Muscle of leg (tissue), 3 donors: ENCODE measurements at regions not wholly inside any gene's neighbourhood (a gene's known extent, or its start where the extent isn't known, plus 50 kb on each side); places are given as distances from the start of the nearest gene placed in this dataset.
"Not testable (repeated sequence)": the region's sequence is repeated elsewhere in the genome, so short reads cannot be mapped to it uniquely, and the experiment has no call there.

Source experiments
- DNase-seq: peaks from one replicate; pipeline ENCODE4 v3.0.0; 2013
- H3K27ac ChIP-seq: one replicate; pipeline ENCODE4 v1.5.1; 2013; ENCODE audit warnings: mild to moderate bottlenecking, low read length, control low read depth
- H3K27me3 ChIP-seq: one replicate; pipeline ENCODE4 v1.6.1; 2013; ENCODE audit warnings: low read length; ENCODE audit not compliant: control insufficient read depth, insufficient read depth
- H3K36me3 ChIP-seq: one replicate; pipeline ENCODE4 v1.6.1; 2013; ENCODE audit warnings: low read length; ENCODE audit not compliant: control insufficient read depth, insufficient read depth
- H3K4me1 ChIP-seq: one replicate; pipeline ENCODE4 v1.6.1; 2013; ENCODE audit warnings: low read length; ENCODE audit not compliant: control insufficient read depth, insufficient read depth
- H3K4me3 ChIP-seq: one replicate; pipeline ENCODE4 v1.5.1; 2013; ENCODE audit warnings: low read length, control low read depth
- H3K9me3 ChIP-seq: replicated peaks from 2 replicates; pipeline ENCODE4 v1.6.1; 2013; ENCODE audit warnings: low read depth, low read length; ENCODE audit not compliant: control insufficient read depth
- WGBS: methylation state at CpG from one replicate; pipeline ENCODE4 v1.1.5; 2013; ENCODE audit warnings: missing lambda C conversion rate; ENCODE audit not compliant: insufficient coverage; 5-methylcytosine and 5-hydroxymethylcytosine counted together

GRCh38 chr1:100597061-100597741 is 59.3 kb downstream of the GPR88 start:
- Histone ChIP-seq H3K4me3 (no peak overlapping the region), H3K36me3 (no peaks in the 10 kb centered on the region), H3K4me1 (no peaks in the 10 kb centered on the region), H3K27me3 (no peaks in the 10 kb centered on the region), H3K9me3 (peaks cover under 1% of the 10 kb centered on the region), H3K27ac (no peak overlapping the region)
- DNase-seq, result no peak
- WGBS, result no CpG with 5 or more reads among the region's 1 CpG

- Histone ChIP-seq H3K36me3 (no peaks in the 10 kb centered on the region), H3K4me3 (no peak overlapping the region), H3K27me3 (no peaks in the 10 kb centered on the region), H3K4me1 (no peaks in the 10 kb centered on the region), H3K9me3 (peaks cover 2% of the 10 kb centered on the region), H3K27ac (no peak overlapping the region)
- DNase-seq, result peak; percentile 9
- 48% methylated on average over 4 of the region's 4 CpGs for WGBS
Measured at GRCh38 chr1:100597784-100598183, 59.8 kb downstream of the GPR88 start.

GRCh38 chr1:100600377-100600776 is 62.4 kb downstream of the GPR88 start:
- not testable (repeated sequence) for H3K27me3 ChIP-seq, H3K27ac ChIP-seq, H3K36me3 ChIP-seq, H3K9me3 ChIP-seq, DNase-seq, H3K4me1 ChIP-seq, H3K4me3 ChIP-seq
- WGBS, result no CpG with 5 or more reads among the region's 2 CpGs

GRCh38 chr1:100602028-100602427 is 64.1 kb downstream of the GPR88 start:
- DNase-seq, H3K9me3 ChIP-seq, H3K4me1 ChIP-seq, H3K36me3 ChIP-seq, H3K4me3 ChIP-seq, H3K27me3 ChIP-seq, H3K27ac ChIP-seq: not testable (repeated sequence)
- WGBS, result 60% methylated on average over 1 of the region's 1 CpG

GRCh38 chr1:100604372-100604771 is 66.4 kb downstream of the GPR88 start:
- no peak for DNase-seq
- H3K27me3 ChIP-seq, result no peaks in the 10 kb centered on the region
- no peaks in the 10 kb centered on the region for H3K4me1 ChIP-seq
- H3K27ac ChIP-seq, result no peak overlapping the region
- H3K9me3 ChIP-seq, result peaks cover 2% of the 10 kb centered on the region
- no peaks in the 10 kb centered on the region for H3K36me3 ChIP-seq
- no peak overlapping the region for H3K4me3 ChIP-seq
- no CpG with 5 or more reads among the region's 1 CpG for WGBS

- DNase-seq, result peak; percentile 39
- H3K9me3 ChIP-seq, result peaks cover 2% of the 10 kb centered on the region
- H3K27ac ChIP-seq, result no peak overlapping the region
- H3K36me3 ChIP-seq, result no peaks in the 10 kb centered on the region
- H3K27me3 ChIP-seq, result no peaks in the 10 kb centered on the region
- no peak overlapping the region for H3K4me3 ChIP-seq
- H3K4me1 ChIP-seq, result no peaks in the 10 kb centered on the region
- WGBS, result 38% methylated on average over 2 of the region's 3 CpGs
Measured at GRCh38 chr1:100606438-100606837, 68.5 kb downstream of the GPR88 start.

- Histone ChIP-seq H3K27ac (no peak overlapping the region), H3K9me3 (no peaks in the 10 kb centered on the region), H3K36me3 (no peaks in the 10 kb centered on the region), H3K4me1 (no peaks in the 10 kb centered on the region), H3K4me3 (no peak overlapping the region), H3K27me3 (no peaks in the 10 kb centered on the region)
- WGBS, result no CpG with 5 or more reads among the region's 1 CpG
- DNase-seq, result no peak
Measured at GRCh38 chr1:100607628-100608240, 69.8 kb downstream of the GPR88 start.

- no peaks in the 10 kb centered on the region for H3K9me3 ChIP-seq
- no peak overlapping the region for H3K27ac ChIP-seq
- DNase-seq, result no peak
- no peak overlapping the region for H3K4me3 ChIP-seq
- no peaks in the 10 kb centered on the region for H3K4me1 ChIP-seq
- H3K36me3 ChIP-seq, result no peaks in the 10 kb centered on the region
- H3K27me3 ChIP-seq, result no peaks in the 10 kb centered on the region
- 84% methylated on average over 2 of the region's 3 CpGs for WGBS
Measured at GRCh38 chr1:100609849-100610248, 71.9 kb downstream of the GPR88 start.

- Histone ChIP-seq H3K9me3 (no peaks in the 10 kb centered on the region), H3K4me1 (no peaks in the 10 kb centered on the region), H3K27me3 (no peaks in the 10 kb centered on the region), H3K4me3 (no peak overlapping the region), H3K36me3 (no peaks in the 10 kb centered on the region), H3K27ac (no peak overlapping the region)
- DNase-seq, result no peak
- no CpG with 5 or more reads among the region's 3 CpGs for WGBS
Measured at GRCh38 chr1:100611086-100611485, 73.1 kb downstream of the GPR88 start.

GRCh38 chr1:100612540-100612939 is 74.6 kb downstream of the GPR88 start:
- H3K4me3 ChIP-seq, result no peak overlapping the region
- H3K27ac ChIP-seq, result no peak overlapping the region
- no peaks in the 10 kb centered on the region for H3K9me3 ChIP-seq
- no CpG with 5 or more reads among the region's 3 CpGs for WGBS
- H3K27me3 ChIP-seq, result no peaks in the 10 kb centered on the region
- no peaks in the 10 kb centered on the region for H3K4me1 ChIP-seq
- DNase-seq, result no peak
- H3K36me3 ChIP-seq, result no peaks in the 10 kb centered on the region
